IMR-90 (cell line): ENCODE measurements at regions not wholly inside any gene's neighbourhood (a gene's known extent, or its start where the extent isn't known, plus 50 kb on each side); places are given as distances from the start of the nearest gene placed in this dataset.

Source experiments
- ATAC-seq: fragments of 200-7000 bp; cut with Tn5 transposase; 2 replicates; pipeline ENCODE4 v1.9.1; 2020; ENCODE audit warnings: low read depth, mild to moderate bottlenecking, moderate library complexity
- BruUV-seq: library from RNA; stranded (reverse); fragments of 400-500 nt; replicated peaks from 2 replicates; lab custom pipeline; 2021; lab: Mats Ljungman, UMichigan
- CTCF ChIA-PET: fragments of 300-600 bp; formaldehyde crosslinking; extraction: SDS; loops from one replicate; lab custom pipeline; 2021; ENCODE audit warnings: antibody characterized with exemption; lab: Yijun Ruan, JAX
- POLR2A ChIA-PET: fragments of 300-600 bp; sonication (Branson Sonifier 250); formaldehyde crosslinking; loops from one replicate; lab custom pipeline; 2022; ENCODE audit warnings: antibody characterized with exemption; ENCODE audit not compliant: unreplicated experiment; lab: Charles Lee
- DNase-seq: peaks from one replicate; pipeline ENCODE4 v3.0.0; 2013
- H2AFZ ChIP-seq: replicated peaks from 2 replicates; pipeline ENCODE3; 2013; ENCODE audit warnings: low read length, mild to moderate bottlenecking; ENCODE audit not compliant: poor library complexity
- H2AK5ac ChIP-seq: 2 replicates; pipeline ENCODE4 v1.6.1; 2013; ENCODE audit warnings: low read depth, low read length, inconsistent platforms
- H2AK9ac ChIP-seq: replicated peaks from 2 replicates; pipeline ENCODE3; 2013; ENCODE audit warnings: mild to moderate bottlenecking, low read depth, low read length, moderate library complexity; ENCODE audit not compliant: poor library complexity
- H2BK120ac ChIP-seq: 2 replicates; pipeline ENCODE4 v1.6.1; 2013; ENCODE audit warnings: low read depth, low read length, inconsistent platforms
- H2BK15ac ChIP-seq: 3 replicates; pipeline ENCODE4 v1.6.1; 2013; ENCODE audit warnings: low read depth, low read length, inconsistent platforms
- H2BK20ac ChIP-seq: 2 replicates; pipeline ENCODE4 v1.6.1; 2013; ENCODE audit warnings: low read depth, mild to moderate bottlenecking, inconsistent platforms, low read length, moderate library complexity
- H2BK5ac ChIP-seq: 2 replicates; pipeline ENCODE4 v1.6.1; 2013; ENCODE audit warnings: mild to moderate bottlenecking, low read depth, low read length, inconsistent platforms; ENCODE audit not compliant: poor library complexity, severe bottlenecking
- H3K14ac ChIP-seq: replicated peaks from 2 replicates; pipeline ENCODE4 v1.6.1; 2013; ENCODE audit warnings: low read depth, low read length, inconsistent platforms
- H3K18ac ChIP-seq: 2 replicates; pipeline ENCODE4 v1.6.1; 2013; ENCODE audit warnings: low read depth, low read length, control low read depth
- H3K23ac ChIP-seq: 2 replicates; pipeline ENCODE4 v1.6.1; 2013; ENCODE audit warnings: low read depth, low read length, inconsistent platforms
- H3K27ac ChIP-seq: 2 replicates; pipeline ENCODE4 v1.5.1; 2013; ENCODE audit warnings: mild to moderate bottlenecking, control low read depth, low read length; ENCODE audit not compliant: insufficient read depth
- H3K27me3 ChIP-seq: 2 replicates; pipeline ENCODE4 v1.6.1; 2013; ENCODE audit warnings: low read length; ENCODE audit not compliant: control insufficient read depth, insufficient read depth
- H3K36me3 ChIP-seq: 2 replicates; pipeline ENCODE4 v1.6.1; 2013; ENCODE audit warnings: low read length, mixed read lengths; ENCODE audit not compliant: control insufficient read depth, insufficient read depth
- H3K4ac ChIP-seq: 2 replicates; pipeline ENCODE4 v1.6.1; 2013; ENCODE audit warnings: low read depth, low read length, inconsistent platforms
- H3K4me1 ChIP-seq: 2 replicates; pipeline ENCODE4 v1.6.1; 2013; ENCODE audit warnings: low read length, mixed read lengths; ENCODE audit not compliant: control insufficient read depth, insufficient read depth
- H3K4me2 ChIP-seq: 2 replicates; pipeline ENCODE4 v1.6.1; 2013; ENCODE audit warnings: low read depth, mild to moderate bottlenecking, control low read depth, low read length, moderate library complexity
- H3K4me3 ChIP-seq: 2 replicates; pipeline ENCODE4 v1.5.1; 2013; ENCODE audit warnings: low read depth, mild to moderate bottlenecking, control low read depth, low read length, moderate library complexity; ENCODE audit not compliant: insufficient read depth
- H3K56ac ChIP-seq: 2 replicates; pipeline ENCODE4 v1.6.1; 2013; ENCODE audit warnings: low read length, inconsistent platforms; ENCODE audit not compliant: insufficient read depth; ENCODE audit errors: extremely low read depth
- H3K79me1 ChIP-seq, 2 experiments: 2 replicates each; pipeline ENCODE4 v1.6.1; 2013; ENCODE audit warnings: low read length in 2 of 2, inconsistent platforms in 1 of 2, low read depth in 1 of 2
- H3K9ac ChIP-seq: 2 replicates; pipeline ENCODE4 v1.6.1; 2013; ENCODE audit warnings: low read depth, low read length, control low read depth
- H3K9me1 ChIP-seq: 2 replicates; pipeline ENCODE4 v1.6.1; 2013; ENCODE audit warnings: low read length, inconsistent platforms; ENCODE audit not compliant: insufficient read depth
- H3K9me3 ChIP-seq: 2 replicates; pipeline ENCODE4 v1.6.1; 2013; ENCODE audit warnings: low read length; ENCODE audit not compliant: control insufficient read depth, insufficient read depth
- H4K20me1 ChIP-seq: 2 replicates; pipeline ENCODE4 v1.6.1; 2013; ENCODE audit warnings: low read length, inconsistent platforms; ENCODE audit not compliant: insufficient read depth
- H4K5ac ChIP-seq: 2 replicates; pipeline ENCODE4 v1.6.1; 2013; ENCODE audit warnings: mild to moderate bottlenecking, low read depth, low read length, control low read depth
- H4K8ac ChIP-seq, 2 experiments: 2 replicates each; pipeline ENCODE4 v1.6.1; 2013; ENCODE audit warnings: low read depth in 2 of 2, low read length in 2 of 2, control low read depth in 1 of 2, inconsistent platforms in 1 of 2
- H4K91ac ChIP-seq: 2 replicates; pipeline ENCODE4 v1.6.1; 2013; ENCODE audit warnings: low read depth, low read length, inconsistent platforms; ENCODE audit not compliant: insufficient read depth
- BHLHE40 ChIP-seq: fragments of 150-350 bp; IDR thresholded peaks from 2 replicates; pipeline ENCODE4 v1.6.1; 2016; ENCODE audit warnings: mild to moderate bottlenecking, low read depth, low read length
- CEBPB ChIP-seq: IDR thresholded peaks from 2 replicates; pipeline ENCODE4 v1.6.1; 2012; ENCODE audit warnings: low read depth, low read length, improper control_type of control experiment
- CHD1 ChIP-seq: IDR thresholded peaks from 2 replicates; pipeline ENCODE4 v1.6.1; 2012; ENCODE audit warnings: low read depth, low read length, improper control_type of control experiment
- CTCF ChIP-seq: conservative IDR thresholded peaks from 2 replicates; pipeline ENCODE4 v1.5.1; 2012; ENCODE audit warnings: mild to moderate bottlenecking, low read depth, low read length, improper control_type of control experiment
- FOS ChIP-seq: fragments of 150-350 bp; IDR thresholded peaks from 2 replicates; pipeline ENCODE4 v1.6.1; 2016; ENCODE audit warnings: low read depth, low read length
- MAZ ChIP-seq: IDR thresholded peaks from 2 replicates; pipeline ENCODE4 v1.6.1; 2012; ENCODE audit warnings: low read depth, mild to moderate bottlenecking, low read length, improper control_type of control experiment, moderate library complexity, borderline replicate concordance
- MXI1 ChIP-seq: IDR thresholded peaks from 2 replicates; pipeline ENCODE4 v1.6.1; 2012; ENCODE audit warnings: low read depth, mild to moderate bottlenecking, low read length, moderate library complexity, borderline replicate concordance
- NFE2L2 ChIP-seq: fragments of 150-350 bp; IDR thresholded peaks from 2 replicates; pipeline ENCODE4 v1.6.1; 2016; ENCODE audit warnings: low read depth, mild to moderate bottlenecking, low read length
- POLR2A ChIP-seq: IDR thresholded peaks from 2 replicates; pipeline ENCODE4 v1.6.1; 2012; ENCODE audit warnings: mild to moderate bottlenecking, low read depth, low read length
- SMC3 ChIP-seq: fragments of 150-350 bp; IDR thresholded peaks from 2 replicates; pipeline ENCODE4 v1.6.1; 2016; ENCODE audit warnings: low read depth, mild to moderate bottlenecking, antibody characterized with exemption, low read length, moderate library complexity
- WGBS, 2 experiments: methylation state at CpG; one replicate each; pipeline versions ENCODE4 v1.1.5 to v1.1.7; 2013; ENCODE audit warnings: missing lambda C conversion rate in 2 of 2; ENCODE audit not compliant: insufficient read length in 1 of 2; ENCODE audit errors: extremely low coverage in 2 of 2; 5-methylcytosine and 5-hydroxymethylcytosine counted together
- dilution Hi-C: fragments of 300-500 bp; cut with HindIII; formaldehyde crosslinking; loops from one replicate; pipeline ENCODE4 v1.14.3; 2018; ENCODE audit warnings: low sequenced_read_pairs; ENCODE audit not compliant: unreplicated experiment
- in situ Hi-C: fragments of 300-500 bp; cut with MboI; formaldehyde crosslinking; loops from 3 replicates; pipeline ENCODE4 v1.14.3; 2019; ENCODE audit warnings: low sequenced_read_pairs, inconsistent platforms, mixed read lengths
- intact Hi-C: fragments of 100-400 bp; cut with micrococcal nuclease; formaldehyde crosslinking; loops from 2 replicates; pipeline ENCODE4 v1.10.0; 2022
- TF ChIP-seq, protein P1 (sequence below): fragments of 150-350 bp; IDR thresholded peaks from 2 replicates; pipeline ENCODE4 v1.6.1; 2017; ENCODE audit warnings: mild to moderate bottlenecking, antibody characterized with exemption, low read length, low read depth

GRCh38 chr17:69725146-69725545 is 310.6 kb downstream of the MAP2K6 start:
- dilution Hi-C loops = no loop called here
- no peak for DNase-seq
- Histone ChIP-seq H3K4me2 (no peak overlapping the region), H2BK20ac (no peak overlapping the region), H3K9ac (no peak overlapping the region), H3K9me1 (no peaks in the 10 kb centered on the region), H4K20me1 (no peaks in the 10 kb centered on the region), H3K4me1 (0 out of 2 replicates have a peak, but pooled peaks cover 1% of the 10 kb centered on the region), H4K5ac (no peak overlapping the region), H4K8ac (no peak overlapping the region), H3K4me3 (no peak overlapping the region), H2BK120ac (no peak overlapping the region), H3K79me1 (no peaks in the 10 kb centered on the region), H3K18ac (no peak overlapping the region), H3K36me3 (no peaks in the 10 kb centered on the region), H3K27ac (no peak overlapping the region), H3K23ac (no peak overlapping the region), H2AK5ac (no peak overlapping the region), H2BK15ac (no peak overlapping the region), H4K91ac (no peak overlapping the region), H3K14ac (no peak overlapping the region), H3K27me3 (no peaks in the 10 kb centered on the region), H2AFZ (no peak overlapping the region), H3K56ac (no peak overlapping the region), H3K4ac (no peak overlapping the region), H2AK9ac (no peak overlapping the region), H2BK5ac (no peak overlapping the region), H3K9me3 (no peaks in the 10 kb centered on the region)
- TF ChIP-seq CEBPB (no peak), BHLHE40 (no peak), MAZ (no peak), FOS (no peak), CHD1 (no peak), CTCF (no peak), NFE2L2 (no peak), POLR2A (no peak), MXI1 (no peak), SMC3 (no peak)
- TF ChIP-seq, protein P1, sequence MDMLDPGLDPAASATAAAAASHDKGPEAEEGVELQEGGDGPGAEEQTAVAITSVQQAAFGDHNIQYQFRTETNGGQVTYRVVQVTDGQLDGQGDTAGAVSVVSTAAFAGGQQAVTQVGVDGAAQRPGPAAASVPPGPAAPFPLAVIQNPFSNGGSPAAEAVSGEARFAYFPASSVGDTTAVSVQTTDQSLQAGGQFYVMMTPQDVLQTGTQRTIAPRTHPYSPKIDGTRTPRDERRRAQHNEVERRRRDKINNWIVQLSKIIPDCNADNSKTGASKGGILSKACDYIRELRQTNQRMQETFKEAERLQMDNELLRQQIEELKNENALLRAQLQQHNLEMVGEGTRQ = no peak
- intact Hi-C loops = no loop called here
- ATAC-seq = no peak
- in situ Hi-C loops = no loop called here
- no TSS peak for BruUV-seq
- no CpG with 5 or more reads among the region's 3 CpGs for WGBS, 2 experiments
- ChIA-PET CTCF (no interaction called here), POLR2A (no interaction called here)
